COLO668 (cell line): ENCODE measurements at regions not wholly inside any gene's neighbourhood (a gene's known extent, or its start where the extent isn't known, plus 50 kb on each side); places are given as distances from the start of the nearest gene placed in this dataset.

Experiments used
- DNase-seq: peaks from one replicate; lab custom pipeline; 2025; ENCODE audit not compliant: unreplicated experiment; lab: John Stamatoyannopoulos, UW

DNA sequence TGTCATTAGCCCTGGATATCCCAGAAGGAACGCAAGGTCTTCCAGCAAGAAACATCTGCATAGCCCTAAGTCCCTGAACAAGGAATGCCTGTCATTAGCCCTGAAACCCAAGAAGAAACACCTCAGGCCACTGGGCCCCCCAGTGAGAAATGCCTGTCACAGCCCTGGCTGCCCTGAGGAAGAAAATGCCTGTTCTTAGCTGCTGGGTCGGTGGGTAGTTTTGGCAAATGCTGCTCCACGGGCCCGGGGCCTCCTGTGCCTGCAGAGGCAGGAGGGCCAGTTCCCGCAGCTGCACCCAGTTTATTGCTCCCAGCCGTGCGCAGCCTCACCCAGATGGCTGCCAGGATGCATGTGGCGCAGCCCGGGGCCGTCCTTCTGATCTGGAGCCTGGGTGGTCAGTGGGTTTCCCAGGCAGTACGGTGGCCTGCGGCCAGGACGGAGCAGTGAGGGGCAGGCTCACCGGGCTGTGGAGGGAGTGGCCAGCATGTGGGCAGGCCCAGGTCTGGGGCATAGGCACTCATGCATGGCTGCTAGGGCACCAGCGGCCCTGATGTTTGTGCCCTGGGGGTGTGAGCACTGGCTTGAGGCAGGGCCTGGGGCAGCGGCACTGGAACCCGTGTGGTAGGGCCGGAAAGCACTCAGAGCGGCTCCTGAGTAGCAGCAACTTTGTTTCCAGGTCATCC, 219.0 kb downstream of the ERMARD start:
- DNase-seq: no peak

DNA sequence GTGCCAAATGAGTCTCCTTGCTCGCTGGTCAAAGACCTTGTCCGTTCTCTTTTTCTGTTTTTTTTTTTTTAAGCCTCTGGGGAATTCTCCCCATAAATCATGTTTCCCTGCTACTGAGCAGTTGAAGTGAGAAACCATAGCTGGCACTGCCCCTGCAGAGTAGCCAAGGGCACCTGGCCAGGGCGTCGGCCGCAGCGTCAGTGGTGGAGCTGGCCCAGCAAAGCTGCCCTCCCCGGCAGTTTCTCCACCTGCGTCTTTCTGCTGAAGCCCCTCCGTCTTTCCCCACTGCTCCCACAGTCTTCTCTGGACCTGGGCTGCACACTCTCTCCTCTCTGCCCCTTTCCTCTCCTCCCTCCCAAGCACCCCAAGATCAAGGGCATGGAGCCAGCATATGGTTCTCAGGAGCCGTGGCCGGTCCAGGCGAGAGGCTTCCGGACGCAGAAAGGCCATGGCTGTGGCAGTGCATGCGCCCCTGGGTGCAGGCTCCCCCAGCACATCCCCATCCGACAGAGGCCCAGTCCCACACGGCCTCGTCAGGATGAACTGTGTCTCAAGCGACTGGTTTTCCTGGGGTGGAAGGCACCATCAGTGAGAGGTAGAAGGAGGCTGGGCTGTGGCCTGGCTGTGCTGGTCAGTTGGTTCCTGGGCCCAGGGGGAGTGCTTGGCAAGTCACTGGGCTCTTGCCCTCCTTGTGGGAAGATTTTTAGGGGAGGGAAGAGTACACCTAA, 218.1 kb downstream of the ERMARD start:
- no peak for DNase-seq

DNA sequence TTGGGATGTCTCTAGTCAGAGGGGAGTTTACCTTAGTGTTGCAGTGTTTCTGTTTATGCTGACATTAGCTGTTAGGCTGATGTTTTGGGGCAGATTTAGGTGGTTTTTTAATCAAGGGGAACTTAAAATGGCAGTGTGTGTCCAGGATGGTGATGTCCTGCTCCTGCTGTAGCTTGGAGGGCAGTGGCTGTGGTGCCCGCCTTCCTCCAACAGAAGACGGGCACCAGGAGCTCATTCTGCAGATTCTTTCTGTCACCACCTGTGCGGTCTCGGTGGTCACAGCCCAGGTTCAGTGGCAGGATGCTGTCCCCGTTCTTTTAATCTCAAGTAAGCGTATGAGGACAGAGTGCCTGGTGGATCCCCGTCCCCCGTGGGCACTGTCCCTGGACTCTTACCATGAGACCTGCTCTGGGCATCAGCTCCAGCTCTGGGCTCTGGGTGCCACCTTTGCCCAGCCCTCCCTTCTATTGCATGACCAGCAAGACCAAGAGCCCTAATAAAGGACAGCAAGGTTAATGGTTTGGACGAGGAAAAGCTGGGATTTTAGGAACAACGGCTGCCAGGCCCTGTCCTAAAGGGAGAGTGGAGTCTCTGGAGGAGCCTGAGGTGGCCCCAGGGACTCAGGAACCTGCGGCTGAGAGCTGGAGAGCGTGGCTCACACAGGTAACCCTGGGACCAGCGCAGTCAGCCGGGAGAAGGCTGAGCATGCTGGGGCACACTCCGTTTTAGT, 217.3 kb downstream of the ERMARD start:
- no peak for DNase-seq

DNA sequence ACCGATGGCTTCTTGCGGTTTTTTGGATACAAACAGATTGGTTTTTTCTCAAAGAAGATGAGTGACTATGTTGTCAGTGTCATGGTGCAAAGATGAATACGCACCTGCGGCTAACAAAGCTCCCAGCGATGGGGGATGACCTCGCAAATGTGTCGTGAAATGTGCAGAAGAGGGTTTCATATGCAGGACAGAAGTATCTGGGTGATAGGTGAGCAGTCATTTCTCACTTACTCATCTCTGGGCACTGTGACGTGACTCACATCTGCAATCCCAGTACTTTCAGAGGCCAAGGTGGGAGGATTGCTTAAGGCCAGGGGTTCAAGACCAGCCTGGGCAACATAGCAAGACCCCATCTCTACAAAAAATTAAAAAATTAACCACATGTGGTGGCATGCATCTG, 216.3 kb downstream of the ERMARD start:
- DNase-seq: no peak

DNA sequence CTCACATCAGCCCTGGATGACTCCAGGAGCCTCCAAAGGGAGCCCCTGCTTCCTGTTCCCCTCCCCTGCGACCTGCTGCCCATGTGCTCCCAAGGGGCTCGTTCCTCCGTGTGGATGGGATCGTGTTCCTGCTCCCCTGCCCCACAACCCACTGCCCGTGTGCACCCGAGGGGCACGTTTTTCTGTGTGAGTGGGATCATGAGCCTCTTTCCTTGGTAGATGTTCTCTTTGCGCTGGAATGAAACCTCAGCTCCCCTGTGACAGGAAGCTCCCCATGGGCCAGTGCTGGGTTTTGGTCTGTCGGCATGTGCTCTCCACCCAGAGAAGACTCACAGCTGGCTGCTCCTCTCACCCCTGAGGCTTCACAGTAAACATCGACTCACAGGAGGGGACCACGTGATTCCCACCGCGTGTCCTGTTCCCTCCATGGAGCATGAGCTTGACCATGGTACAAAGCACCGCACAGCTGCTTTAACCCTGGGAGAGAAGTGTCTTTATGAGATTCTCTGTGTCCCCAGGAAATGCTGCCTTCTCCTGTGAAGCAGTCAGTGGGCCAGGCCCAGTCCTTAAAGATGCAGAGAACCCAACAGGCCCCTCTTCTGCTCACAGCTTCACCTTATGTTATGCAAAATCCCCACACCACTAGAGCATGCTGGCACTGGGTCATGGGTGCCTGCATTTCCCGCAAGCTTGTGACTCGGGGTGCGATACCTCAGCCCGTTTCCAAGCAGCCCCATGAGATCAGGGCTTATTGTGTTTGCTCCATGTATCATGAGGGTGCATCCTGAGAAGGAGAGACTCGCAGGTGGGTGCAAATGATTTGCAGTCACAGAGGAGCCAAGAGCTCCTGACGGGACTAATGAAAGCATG, 215.1 kb downstream of the ERMARD start:
- no peak for DNase-seq

DNA sequence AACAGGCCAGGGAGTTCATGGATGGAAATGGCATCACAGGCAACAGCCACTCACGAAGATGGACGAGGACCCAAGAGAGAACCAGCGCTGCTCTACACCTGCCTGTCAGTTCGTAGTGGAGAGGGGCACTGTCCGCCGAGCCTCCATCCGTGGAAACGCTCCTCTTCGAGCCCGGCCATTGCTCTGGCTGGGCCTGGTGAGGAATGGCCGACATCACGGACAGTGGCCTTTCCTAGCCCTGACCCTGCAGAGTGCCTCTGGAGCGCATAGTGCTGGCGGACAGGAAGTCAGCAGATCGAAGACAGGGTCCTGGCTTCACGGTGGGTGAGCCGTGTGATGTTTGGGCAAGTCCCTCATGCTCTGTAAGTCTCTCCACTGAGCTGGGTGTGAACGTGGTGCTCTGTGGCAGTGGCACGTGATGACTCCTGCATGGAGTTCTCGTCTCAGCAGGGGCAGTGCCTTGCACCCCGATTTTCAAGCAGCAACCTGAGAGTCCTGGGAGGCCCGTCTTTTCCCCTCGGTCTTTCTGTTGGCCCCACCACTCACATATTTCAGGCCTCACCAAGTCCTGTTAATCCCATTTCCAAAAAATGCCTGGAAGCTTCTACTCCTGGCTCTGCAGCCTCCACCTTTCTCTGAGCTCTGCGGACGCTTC, 214.4 kb downstream of the ERMARD start:
- no peak for DNase-seq

DNA sequence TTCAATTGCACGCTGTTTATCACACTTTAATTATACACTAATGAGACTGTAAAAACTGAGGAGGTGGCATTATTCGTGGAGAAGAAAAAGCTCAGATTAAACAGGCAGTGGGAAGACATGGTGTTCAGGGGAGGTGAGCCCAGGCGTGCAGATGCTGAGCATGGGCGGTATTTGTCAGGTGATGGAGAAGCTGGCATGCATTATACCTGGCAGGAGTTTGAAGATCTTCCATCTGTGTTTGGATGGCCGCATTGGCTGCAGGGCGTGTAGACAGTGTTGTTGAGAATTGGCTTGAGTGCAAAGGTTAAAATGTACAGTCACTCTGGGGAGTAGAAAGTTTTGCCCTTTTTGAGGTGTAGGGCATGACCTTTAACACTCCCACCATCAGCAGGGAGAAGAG, 213.8 kb downstream of the ERMARD start:
- no peak for DNase-seq

DNA sequence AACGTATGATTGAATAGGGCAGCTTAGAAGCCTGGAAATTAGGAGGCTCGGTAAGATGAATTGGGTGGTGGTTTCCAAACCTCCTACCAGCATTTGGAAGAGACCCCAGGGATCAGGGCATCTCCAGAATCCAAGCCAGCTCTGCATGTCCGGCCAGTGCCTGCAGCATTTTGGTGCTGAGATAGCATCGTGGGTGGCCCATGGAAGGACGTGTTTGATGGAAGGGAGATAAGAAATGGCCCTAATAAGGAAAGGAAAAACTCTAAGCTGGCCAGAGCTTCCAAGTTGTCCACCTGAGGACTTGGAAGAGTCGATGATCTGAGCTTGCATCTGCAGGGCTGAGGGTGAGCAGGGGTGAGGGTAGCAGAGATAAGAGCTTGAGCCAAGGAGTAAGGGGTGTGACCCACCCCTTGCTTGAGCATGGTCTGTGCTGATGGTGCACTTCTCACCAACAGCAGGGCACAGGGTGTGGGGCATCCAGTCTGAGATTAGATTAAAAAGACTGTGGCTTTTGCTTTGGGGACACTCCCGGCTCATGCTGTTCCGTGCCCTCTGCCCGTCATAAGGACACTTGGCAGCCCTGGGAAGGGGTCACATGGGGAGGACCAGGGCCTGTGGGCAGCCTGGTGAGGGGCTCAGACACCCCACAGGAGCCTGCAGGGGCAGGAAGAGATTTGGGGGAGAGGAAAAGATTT, 213.2 kb downstream of the ERMARD start:
- no peak for DNase-seq

DNA sequence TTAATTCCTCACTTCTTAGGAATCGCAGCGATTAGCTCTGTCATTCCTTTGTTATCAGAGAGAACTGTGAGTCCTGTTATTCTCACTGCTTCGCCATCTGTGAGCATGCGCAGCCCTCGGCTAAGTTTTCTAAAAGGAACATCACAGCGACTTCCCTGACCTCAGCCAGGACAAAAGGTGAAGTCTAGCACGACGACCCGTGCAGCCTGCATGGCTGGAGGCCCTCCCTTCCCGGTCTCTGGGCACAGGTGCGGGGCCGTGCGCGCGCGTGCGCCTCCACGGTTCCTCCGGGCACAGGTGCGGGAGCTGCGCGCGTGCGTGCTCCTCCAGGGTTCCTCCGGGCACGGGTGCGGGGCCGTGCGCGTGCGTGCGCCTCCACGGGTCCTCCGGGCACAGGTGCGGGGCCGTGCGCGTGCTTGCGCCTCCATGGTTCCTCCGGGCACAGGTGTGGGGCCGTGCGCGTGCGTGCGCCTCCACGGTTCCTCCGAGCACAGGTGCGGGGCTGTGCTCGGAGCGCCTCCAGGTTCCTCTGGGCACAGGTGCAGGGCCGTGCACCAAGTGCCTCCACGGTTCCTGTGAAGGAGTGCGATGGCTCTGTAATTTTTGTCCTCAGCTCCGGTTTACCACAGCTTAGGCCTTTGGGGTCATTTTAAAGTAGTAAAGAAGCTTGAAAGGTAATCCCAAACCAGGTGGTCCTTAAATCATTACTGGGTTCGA, 212.3 kb downstream of the ERMARD start:
- no peak for DNase-seq

DNA sequence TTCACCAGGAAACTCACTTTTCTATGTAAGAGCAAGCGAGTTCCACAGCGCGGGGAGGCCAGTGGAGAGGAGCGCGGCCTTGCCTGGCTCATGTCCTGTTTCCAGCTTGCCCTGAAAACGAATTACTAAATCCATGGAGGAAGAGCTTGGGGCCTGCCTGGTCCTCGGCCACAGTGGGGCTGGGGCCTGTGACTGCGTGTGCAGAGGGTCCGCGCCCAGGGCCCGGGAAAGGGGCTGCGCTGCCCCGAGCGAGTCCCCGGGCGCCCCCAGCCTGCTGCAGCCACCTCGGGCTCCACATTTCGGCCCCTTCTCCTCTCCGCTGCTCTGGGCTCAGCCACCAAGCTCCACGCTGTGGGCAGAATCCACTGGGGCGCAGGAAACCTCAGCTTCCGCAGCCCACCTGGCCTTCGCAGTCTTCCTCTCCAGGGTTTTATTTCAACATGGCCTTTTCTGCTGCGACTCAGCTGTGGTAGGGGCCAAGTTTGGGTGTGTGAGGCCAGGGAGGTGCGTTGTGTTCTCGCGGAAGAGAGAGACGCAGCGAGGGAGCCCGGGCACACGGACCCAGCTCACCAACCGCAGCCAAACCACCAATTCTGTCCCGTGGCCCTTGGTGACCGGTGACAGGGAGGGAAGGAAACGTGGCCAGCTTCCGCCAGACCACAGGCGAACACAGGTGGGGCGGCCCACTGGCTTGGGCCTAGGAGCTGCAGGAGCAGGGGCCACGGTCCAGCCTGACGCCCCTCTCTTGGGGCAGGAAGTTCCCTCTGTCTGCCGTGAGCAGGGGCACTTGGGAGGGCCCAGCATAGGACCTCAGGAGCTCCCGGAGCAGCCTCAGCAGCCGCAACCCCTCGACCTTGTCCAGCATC, 211.4 kb downstream of the ERMARD start:
- DNase-seq: no peak

DNA sequence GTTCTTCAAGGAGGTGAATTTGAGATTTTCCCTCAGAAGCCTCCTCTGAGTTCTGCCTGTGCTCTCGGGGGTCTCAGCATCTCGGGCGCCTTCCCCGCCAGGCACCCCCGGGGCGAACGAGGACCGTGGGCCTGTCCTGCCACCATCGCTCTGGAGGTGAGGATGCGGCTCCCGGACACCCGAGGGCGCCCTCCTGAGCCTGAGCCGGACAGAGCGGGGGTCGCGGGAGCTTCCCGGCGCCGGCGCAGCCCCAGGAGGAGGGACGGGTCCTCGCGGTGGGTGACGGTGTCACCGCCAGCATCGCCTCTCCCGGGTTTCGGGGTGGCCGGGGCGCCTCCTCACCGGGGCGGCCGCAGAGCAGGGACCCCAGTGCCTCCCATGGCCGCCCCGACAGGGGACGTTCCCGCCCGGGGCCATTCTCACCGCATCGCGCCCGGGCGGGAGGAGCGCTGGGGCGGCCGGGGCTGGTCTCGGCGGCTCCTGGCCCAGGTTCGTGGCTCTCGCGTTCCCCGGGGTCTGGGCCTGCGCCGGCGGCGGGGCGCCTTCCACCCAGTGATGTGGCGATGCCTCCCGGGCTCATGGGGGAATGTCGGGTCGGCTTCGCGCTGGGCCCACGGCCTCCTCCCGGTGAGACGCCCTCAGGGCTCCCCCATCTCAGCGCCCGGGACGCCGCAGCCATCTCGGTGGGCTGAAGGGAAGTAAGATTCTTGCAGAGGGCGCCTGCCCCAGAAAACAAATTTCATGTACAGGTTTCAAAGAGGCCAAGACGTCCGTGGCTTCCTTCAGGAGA, 210.5 kb downstream of the ERMARD start:
- DNase-seq: no peak

DNA sequence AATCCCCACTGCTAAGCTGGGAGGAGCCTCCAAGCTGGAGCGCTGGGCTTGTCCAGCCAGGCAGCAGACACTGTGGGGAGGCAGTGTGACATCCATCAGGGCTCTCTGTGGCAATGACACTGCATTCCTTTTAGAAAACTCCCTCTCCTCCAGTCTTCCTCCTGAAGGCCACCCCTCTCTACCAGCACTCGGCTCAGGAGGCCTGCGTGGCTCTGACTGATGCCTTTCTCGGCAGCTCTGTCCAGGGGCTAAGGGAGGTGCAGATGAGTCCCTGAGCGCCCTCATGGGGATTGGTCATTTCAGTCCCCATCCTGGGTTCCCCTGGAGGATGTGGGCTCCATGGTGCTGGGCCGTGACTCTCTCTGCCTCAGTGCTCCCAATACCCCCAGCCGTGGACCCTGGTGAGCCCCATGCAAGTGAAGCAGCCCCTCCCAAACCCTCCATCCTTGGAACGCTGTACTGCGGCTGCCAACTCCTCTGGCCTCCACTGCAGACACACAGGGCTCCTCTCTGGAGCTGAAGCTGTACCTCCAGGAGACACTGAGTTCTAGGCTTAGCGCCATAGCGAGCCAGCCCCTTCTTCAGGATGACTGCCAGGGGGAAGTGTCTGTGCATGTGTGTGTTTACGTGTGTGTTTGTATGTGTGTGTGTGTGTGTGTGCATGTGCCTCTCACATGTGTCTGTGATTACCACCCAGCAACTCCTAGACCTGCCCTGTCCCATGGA, 209.6 kb downstream of the ERMARD start:
- no peak for DNase-seq

DNA sequence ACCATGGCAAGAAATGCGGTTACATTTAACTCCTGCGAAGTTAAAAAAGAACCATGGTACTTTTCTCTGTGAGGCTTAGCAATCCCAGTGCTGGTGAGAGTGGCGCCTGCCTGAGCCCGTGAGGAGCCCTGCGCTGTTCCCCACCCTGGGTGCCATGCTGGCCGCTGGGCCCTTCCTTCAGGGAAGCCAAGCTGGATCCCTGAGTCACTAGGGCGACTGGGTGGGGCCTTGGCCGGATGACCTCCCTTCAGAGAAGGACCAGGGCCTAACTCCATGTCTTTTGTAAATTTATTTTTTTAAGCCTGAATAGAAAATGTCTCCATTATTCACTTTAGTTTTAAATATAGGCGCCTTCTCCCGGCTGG, 209.1 kb downstream of the ERMARD start:
- DNase-seq: no peak

DNA sequence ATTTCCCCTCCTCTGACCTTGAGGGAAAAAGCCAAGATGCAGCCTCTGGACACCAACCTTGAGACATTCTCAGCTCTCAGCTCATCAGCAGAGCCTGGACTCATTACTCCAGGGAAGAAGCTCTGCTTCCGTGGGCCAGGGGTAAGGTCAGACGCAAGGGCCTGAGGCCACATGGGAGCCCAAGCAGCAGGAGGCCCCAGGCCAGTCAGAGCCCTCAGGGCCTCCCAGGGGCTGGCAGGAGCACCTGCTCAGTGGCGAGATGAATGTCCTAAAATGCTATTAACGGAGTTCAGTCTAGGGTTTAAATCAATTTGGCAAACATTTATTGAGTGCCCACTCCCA, 208.6 kb downstream of the ERMARD start:
- peak; percentile 22 for DNase-seq

DNA sequence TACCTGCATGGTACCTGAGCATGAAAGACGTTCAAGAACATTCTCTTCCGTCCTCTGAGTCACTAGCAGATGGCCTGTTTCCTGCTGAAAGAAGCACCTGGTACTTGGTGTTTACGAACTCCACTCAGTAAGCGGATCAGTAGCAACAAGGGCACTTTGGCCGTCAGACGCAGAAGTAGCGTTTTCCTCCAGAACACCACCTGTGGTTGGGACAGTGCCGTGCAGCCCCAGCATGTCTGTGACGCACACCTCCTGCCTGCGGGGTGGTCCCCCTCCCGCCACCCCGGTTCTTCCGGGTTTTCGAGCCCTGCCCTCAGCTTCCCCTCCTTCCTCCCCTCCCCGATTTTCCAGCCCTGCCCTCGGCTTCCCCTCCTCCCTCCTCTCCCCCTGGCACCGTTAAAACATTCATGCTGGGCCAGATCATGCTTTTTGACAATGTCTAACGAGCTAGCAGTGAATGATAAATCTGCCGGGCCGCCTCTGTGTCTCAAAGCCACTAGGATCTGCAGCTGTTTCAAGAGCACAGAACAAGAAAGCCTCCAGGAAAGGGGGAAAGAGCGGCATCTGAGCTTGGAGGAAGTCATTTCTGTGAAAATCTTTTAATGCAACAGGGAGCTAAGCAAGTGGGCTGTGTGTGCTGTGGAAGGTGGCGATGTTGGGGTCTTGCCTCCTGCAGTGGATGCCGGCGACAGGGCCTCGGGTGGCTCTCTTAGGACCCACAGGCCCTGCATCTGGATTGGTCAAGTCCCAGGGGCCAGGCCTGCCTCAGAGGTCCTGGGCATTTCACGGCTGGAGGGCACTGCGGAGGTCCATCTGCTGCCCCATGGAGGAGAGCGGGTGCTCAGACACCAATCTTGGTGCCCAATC, 207.9 kb downstream of the ERMARD start:
- peak; percentile 77 for DNase-seq

DNA sequence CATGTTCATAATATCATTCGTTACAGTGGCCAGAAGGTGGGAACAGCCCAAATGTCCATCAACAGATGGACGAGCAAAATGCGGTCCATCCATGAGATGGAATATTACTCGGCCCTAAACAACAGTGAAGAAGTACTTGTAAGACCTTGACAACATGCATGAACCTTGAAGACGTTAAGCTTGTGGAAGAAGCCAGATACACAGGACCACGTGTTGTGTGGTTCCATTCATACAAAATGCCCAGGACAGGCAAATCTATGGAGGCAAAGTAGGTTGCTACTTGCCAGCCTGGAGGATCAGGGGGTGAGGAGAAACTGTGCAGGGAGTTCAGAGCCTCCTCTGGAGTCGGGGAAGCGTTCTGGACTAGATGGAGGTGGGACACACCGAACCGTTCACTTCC, 207.1 kb downstream of the ERMARD start:
- no peak for DNase-seq
